OCI-LY3 (cell line): ENCODE measurements at regions not wholly inside any gene's neighbourhood (a gene's known extent, or its start where the extent isn't known, plus 50 kb on each side); places are given as distances from the start of the nearest gene placed in this dataset.

Source experiments
- CTCF ChIP-seq: fragments of 200-600, 300-600 bp; sonication (generic); IDR thresholded peaks from 2 replicates; pipeline ENCODE4 v1.5.1; 2014; ENCODE audit warnings: antibody characterized with exemption, low read length, low read depth
- EZH2phosphoT487 ChIP-seq: fragments of 200-600 bp; shearing (Covaris generic); IDR thresholded peaks from 2 replicates; pipeline ENCODE4 v1.6.1; 2018; ENCODE audit warnings: antibody characterized with exemption, mixed run types, low read depth

DNA sequence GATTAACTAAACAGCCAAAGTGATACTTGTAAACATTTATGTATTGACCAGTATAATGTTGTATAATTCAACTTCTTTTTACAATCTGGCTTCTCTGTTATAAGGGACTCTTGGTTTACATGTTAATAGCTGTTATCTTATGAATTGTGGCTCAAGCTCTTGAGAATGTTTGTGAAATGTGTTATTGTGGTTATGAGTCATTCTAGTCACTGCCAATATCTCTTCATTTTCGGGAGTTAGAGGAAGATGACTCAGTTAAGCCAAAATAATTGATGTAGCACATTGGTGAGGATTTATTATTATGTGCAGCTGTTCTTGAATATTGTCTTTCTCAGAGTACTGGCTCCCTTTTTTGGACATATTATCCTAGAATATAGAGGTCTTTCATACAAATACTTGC lies 655.2 kb upstream of the RIOK2 start:
- no peak for TF ChIP-seq CTCF
- TF ChIP-seq EZH2phosphoT487, result no peak
